HG03521 (cell line): ENCODE measurements at regions not wholly inside any gene's neighbourhood (a gene's known extent, or its start where the extent isn't known, plus 50 kb on each side); places are given as distances from the start of the nearest gene placed in this dataset.

Experiments
- ATAC-seq: cut with Tn5 transposase; IDR thresholded peaks from one replicate; pipeline ENCODE4 v1.9.1; 2021; ENCODE audit warnings: mild to moderate bottlenecking, moderate library complexity; ENCODE audit not compliant: unreplicated experiment

DNA sequence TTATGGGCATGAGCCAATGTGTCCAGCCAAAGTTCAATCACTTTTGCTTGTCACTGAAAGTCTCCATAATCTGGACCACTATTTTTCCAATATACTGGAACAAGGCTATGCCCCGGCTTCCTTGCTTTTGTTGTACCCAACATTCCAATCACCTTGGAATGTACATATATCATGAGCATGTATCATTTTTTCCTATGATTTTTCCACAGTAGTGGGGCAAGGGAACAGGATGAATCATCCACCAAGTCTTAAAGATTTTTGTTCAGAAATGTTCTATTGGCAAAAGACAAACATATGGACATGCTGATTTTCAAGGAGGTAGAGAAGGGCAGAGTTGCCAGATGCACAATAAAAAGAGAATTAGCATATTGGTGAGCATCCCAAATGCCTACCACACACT lies 548.1 kb upstream of the INTU start:
- ATAC-seq = no peak

DNA sequence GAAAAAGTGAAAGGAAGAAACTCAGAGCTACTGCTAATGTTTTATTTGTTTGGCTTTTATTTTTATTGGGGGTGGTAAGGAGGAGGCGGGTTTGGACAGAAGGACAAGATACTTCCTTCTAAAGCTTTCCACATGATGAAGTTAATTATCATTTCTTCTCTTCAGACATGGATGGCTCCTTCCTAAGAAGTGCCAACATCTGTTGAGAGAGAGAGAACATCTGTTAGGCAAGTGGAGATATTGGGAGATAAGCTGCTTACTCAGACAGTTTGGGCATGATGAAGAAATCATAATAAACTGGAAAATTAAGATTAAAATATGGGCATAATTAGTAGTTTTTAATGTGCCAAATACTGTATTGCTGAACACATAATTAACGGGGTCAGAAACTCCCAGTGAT lies 535.7 kb upstream of the INTU start:
- ATAC-seq = no peak

DNA sequence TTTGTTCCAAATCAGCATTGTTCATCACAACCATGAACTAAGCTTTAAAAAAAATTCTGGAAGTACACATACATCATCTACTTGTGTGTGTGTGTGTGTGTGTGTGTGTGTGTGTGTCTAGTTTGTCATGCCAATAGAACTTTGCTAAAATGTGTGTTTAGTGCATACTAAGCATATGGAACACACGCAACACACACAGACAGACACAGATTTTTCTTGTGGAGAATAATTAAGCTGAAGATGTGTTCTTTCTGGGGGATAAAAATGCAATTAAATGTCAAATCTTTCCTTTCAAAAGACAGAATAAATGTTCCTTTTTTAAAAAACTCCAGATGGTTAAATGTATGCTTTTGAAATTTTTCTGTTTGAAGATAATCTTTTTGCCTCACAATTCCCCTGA lies 530.4 kb upstream of the INTU start:
- ATAC-seq = no peak

DNA sequence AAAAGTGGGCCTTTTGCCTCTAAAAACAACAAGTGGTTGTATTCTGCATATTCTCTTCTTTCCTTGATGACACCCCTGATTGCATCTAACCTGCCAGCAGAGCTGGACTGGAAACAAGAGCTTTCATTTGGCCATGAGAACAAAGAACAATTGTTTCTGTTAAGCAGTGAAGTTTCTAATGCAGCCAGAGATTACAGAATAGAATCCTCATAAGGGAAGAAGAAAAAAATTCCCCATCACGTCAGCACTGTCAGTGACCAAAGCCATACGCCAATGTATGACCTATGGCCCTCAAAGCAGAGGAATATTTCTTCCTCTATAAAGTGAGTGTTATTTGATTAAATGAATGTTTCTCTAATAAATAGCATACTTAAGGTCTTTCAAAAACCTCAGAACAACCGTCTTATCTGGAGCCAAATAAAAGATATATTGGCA lies 529.1 kb upstream of the INTU start:
- ATAC-seq = no peak

DNA sequence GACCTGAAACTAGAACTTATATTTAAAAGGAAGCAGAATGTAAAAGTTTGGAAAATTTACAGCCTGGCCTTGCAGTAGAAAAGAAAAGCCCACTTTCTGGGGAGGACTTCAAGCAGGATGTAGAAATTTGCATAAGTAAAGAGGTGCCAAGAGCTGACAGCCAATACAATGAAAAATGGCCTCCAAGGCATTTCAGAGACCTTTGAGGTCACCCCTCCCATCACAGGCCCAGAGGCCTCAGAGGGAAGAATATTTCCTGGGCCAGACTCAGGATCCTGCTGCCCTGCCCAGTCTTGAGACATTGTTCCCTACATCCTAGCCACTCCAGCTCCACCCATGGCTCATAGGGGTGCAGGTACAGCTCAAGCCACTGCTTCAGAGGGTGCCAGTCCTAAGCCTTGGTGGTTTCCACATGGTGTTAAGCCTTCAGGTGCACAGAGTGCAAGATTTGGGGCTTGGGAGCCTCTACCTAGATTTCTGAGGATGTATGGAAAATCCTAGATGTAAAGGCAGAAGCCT lies 518.9 kb upstream of the INTU start:
- no peak for ATAC-seq

DNA sequence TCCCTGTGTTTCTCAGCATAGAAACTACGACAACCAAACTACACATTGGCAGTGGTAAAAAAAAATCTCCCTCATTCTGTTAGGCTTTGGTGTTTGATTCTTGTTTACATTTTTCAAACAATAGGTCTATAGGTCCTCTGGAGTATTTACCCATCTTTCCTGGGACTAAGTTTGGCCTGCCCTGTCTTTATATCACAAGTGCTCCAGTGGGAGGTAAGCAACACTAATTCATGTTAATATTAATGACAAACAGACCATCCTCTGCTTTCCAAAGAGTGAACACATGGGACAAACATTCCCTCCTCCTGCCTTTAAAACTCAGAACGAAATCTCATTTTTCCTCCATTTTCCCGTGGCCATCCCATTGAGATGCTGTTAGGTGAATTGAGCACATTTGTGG lies 514.1 kb upstream of the INTU start:
- ATAC-seq = no peak

DNA sequence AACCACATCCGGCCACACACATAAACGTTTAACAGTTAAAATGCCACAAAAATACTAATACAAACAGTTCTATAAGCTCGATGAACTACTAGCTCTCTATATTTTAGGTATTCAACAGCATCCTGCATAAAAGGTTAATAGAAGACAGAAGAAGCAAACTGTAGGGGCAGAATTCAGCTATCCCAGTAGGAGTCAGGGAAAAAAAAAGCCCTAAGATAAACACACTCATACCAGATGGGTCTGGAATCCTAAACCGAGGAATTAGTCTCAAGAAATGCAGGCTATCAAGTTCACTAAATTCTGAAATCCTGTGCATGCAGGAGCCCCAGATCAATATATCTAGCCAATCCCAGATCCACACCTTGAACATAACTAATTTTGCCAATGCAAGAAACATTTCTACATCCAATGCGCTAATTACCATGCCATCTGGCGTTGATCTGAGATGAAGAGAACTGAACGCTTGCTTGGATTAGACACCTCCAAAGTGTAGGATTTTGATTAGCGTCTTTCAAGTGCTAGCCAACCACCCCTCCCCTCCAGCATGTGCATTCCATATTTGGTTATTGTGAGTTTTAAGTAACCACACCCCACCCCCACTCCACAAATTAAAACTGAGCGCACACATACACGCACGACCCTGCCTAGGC lies 512.2 kb upstream of the INTU start:
- ATAC-seq = no peak

DNA sequence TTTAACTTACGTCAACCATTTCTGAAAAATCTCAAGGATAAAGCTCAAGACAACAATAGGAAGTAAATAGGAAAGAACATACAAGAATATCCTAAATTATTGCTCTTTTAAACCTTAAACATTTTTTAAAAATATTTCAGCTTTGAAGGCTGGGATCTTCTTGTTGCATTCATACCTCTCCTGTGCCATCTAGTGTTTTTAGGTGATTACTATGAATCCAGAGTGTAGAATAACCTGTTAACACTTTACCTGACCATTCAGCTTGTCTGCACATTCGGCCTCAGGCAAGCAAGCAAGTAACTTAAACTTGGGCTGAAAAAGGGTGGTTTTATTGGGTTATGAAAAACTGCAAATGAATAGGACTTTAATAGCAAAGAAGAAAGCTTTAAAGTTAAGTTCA lies 507.8 kb upstream of the INTU start:
- ATAC-seq = no peak

DNA sequence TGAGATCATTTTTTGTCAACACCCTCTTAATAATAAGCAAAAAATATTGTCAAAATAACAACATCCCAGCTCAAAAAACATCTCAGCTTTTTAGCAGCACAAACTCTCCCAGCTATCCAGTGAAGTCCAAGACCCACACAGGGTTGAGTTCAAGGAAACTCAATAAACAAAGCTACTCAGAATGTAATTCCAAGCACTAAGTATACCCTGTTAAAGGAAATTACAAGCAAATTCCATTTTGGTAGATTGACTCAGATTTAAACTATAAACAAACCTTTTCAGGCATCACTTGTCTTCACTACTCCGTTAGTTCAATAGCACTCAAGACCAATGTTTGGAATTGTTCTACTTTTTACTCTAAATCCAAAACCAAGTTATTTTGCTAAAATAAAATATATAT lies 506.0 kb upstream of the INTU start:
- no peak for ATAC-seq

DNA sequence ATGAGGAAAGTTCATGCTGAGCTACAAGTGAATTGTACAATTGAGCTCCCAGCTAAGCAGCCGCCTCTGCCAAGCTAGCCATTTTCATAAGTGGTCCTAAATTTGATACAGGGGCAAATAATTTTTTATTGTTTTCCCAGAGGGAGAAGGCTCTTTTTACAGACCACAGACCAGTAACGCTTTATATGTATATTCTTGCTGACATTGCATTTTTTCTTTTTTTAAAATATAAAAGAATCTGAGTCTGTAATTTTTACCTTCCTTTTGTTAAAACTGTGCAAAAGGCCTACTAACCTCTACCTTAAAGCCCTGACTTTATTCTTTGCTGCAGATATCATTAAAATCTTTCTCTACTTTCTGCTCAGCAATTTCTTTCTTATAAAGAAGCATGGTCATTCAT lies 501.2 kb upstream of the INTU start:
- no peak for ATAC-seq

DNA sequence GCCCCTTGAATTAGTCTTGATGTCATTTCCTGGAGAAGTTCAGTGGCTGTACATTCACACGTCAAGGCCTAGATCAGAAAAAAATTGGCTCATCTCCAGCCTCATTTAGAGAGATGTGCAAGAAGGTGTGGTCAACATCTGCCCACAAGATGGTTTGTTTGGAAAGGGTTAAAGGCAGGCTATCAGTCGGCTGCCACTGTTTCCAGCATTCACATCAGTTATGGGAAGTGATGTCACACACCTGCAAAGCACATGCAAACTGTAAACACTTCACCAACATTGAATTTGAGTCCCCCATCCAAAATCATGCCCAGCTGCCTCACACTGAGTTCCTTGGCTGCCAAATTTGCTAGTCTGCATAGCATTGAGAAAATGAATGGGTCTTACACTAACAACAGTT lies 498.3 kb upstream of the INTU start:
- ATAC-seq = no peak

DNA sequence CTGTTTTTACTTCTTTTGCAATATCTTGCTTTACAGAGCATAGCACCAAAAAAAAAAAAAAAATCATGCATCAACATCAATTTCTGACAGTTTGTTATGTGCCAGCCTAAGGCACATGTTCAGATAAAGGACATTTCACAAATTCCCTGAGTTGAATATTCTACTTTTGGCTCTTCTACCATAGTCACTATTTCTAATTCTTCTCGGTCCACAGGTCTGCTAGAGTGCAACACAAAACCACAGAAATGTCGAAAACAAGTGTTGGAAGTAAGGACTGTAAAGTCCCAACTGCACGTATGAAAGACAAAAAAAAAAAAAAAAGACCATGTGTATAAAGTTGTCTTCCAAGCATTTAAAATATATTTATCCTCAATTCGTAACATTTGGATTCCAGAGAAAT lies 494.2 kb upstream of the INTU start:
- ATAC-seq = no peak

DNA sequence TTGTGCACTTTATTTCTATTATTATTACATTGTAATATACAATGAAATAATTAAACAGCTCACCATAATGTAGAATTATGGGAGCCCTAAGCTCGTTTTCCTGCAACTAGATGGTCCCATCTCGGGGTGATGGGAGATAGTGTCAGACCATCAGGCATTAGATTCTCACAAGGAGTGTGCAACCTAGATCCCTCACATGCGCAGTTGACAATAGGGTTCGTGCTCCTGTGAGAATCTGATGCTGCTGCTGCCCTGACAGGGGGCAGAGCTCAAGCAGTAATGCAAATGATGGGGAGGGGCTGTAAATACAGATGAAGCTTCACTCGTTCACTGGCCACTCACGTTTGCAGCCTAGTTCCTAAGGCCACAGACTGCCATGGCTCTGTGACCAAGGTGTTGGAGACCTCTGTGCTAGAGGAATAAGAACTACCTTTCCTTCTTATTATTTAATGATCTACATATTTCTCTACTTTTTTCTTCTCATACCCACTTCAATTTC lies 492.9 kb upstream of the INTU start:
- no peak for ATAC-seq

DNA sequence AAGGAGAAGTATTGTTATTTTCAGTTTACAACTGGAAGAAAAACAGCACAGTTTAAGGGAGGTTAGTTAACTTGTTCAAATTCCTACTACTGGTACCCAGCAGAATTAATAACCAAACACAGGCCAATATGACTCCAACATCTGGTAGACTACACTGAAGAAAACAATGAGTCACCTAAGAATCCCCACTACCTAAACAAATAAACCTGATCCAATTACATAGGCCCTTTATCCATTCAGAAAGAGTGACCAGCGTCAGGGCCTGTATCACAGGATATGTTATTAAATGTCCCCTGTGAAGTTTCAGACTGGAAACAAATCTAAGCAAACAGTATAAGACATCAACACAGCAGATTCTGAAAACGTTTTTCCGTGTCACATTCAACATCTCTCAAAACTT lies 492.5 kb upstream of the INTU start:
- no peak for ATAC-seq

DNA sequence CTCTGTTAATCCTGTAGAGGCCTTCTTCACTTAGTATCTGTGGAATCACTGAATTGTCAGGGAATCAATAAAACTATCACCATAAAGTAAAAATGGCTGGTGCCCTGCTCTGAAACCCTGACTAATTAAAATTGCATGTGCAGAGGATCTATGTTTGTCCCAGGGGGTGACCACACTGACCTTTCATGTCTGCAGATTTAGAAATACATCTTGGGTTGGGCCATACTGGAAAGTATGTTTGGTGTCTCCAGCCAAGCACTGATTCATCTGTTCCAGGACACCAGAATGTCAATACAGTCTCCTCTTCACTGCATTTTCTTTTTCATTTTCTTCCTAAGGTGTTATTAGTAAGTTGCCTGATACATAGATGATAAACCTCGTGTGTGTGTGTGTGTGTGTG lies 490.9 kb upstream of the INTU start:
- ATAC-seq = no peak

DNA sequence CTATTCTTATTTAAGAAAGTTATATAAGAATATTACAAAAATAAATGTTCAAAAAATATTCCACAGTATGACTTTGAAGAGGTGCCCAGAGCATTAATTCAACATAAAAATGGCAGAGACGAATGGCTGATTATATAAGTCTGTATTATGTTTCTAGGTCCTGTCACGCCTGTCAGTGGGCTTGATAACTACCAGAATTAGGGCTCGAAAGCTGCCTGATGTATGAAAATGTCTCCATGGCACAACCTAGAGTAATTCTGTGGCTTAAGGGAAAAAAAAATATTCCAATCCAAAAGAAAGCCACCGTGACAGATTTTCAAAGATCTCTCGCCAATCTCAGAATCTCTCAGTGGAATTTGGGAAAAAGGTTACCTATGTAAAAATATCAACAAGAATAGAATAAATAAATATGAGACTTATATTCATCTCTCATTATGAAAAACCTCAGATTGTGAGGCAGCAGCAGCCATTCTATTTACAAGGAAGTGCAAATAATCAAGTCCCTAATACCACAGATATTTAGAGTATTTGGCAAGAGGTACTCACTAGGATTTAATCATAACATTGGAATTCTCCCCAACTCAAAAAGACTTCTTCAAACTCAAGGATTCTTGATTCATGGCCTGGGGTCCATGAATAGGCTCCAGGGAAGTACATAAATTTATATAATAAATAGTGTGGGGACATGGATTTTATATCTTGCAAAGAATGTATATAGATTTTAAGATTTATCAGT lies 489.1 kb upstream of the INTU start:
- no peak for ATAC-seq

DNA sequence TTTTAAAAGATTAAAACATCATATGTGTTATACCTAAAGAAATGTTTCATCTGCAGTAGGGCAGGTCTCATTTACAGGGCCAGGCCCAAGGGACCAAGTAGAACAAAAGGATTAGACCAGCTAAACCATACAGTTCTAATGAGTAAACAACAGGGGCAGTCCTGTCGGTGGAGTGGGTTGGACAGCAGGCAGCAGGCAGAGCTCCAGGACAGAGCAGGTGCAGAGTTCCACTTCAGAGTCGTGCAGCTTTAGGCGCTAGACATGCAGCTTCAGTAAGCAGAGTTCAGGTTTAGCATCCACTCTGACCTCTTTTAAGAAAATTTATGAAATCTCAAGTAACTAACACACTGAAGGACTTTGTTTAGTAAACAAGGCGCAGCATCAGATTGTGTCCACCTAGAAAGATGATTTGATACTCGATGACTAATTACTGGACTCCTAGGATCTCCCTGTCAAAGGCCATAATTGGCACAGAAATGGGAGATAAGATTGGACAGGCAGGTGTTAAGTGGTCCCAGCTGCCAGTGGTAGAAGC lies 487.7 kb upstream of the INTU start:
- no peak for ATAC-seq

DNA sequence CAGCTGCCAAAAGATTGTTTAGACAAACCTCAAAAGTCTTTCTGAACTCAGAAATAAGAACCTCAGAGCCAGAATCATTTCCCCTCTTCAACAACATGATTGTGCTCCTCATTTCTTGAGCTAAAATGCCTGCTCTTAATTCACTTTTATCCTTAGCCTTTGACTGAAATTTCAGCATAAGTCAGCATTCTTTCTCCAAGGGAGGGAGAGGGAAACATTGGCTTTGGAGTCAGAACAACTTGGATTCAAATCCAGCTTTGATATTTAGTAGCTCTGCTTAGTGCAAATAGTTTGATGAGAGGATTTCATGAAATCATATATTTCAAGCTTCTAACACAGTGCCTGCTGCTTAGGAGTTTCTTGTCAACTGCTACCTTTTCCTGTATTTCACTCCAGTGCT lies 484.6 kb upstream of the INTU start:
- ATAC-seq = no peak

DNA sequence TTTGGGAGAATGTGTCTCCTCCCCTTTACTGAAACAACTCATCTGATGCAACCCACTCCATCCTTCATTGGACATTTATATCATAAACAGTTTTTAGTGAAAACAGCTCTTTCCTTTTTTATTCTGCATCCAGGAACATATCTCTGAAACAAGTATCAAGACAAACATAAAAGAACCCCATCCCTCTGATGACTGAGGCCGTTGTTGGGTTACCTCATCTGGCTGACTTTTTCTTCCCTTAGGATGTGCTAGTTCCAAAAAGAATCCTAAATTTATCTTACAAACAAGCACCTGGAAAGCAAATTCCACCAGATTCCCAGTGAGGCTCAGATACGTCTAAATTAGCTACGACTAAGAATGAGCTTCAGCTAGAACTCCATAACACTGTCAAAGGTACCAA lies 483.7 kb upstream of the INTU start:
- ATAC-seq = no peak

DNA sequence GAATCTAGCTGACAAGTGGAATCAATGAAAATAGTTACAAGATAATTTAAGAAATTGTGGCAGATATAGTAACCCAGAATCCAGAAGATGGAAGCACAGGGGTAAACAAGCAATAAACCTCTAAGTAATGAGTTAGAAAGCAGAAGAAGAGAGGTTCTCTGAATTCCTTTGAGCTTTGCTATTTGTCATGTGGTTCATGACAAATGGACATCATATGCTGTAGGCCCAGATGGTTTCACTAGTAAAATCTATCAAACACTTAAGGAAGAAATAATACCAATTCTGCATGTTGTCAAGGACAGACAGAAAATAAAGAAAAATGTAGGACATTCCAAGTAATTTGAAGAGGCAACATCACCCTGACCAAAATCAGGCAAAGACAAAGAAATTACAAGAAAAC lies 480.8 kb upstream of the INTU start:
- no peak for ATAC-seq

DNA sequence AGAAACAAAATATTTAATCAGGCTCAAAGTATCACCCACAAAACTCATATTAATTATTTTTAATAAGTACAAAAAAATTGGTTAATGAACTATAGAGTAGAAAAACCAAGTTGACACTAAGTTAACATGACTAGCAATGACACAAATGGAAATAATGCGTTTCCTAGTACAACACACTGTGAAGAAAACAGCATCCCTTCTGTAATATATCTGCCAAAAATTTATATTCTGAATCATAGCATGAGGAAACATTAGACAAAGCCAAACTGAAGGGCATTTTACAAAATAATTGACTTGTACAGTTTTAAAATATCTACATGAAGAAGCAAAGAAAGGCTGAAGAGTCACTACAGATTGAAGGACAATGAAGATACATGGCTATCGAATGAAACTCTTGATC lies 477.6 kb upstream of the INTU start:
- no peak for ATAC-seq

DNA sequence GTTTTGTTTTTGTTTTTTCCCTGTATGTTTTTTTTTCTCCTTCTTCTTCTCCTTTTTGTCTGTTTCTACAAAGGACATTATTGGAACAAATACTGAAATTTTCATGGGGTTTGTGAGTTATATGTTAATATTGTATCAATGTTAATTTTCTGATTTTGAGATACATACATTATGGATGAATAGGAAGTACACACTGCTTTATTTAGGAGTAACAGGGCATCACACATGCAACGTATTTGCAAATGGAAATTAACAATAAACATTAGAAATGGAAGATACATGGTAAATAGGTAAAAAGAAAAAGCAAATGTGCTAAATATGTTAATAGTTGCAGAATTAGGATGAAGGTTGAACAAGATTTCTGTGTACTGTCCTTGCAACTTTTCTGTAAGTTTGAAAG lies 477.2 kb upstream of the INTU start:
- no peak for ATAC-seq
